KOPT-K1 (cell line): ENCODE measurements at regions not wholly inside any gene's neighbourhood (a gene's known extent, or its start where the extent isn't known, plus 50 kb on each side); places are given as distances from the start of the nearest gene placed in this dataset.
"Not testable (repeated sequence)": the region's sequence is repeated elsewhere in the genome, so short reads cannot be mapped to it uniquely, and the experiment has no call there.

Experiments used
- H3K27ac ChIP-seq: fragments of 200-600 bp; sonication (generic); 2 replicates; pipeline ENCODE4 v1.5.1; 2016; ENCODE audit warnings: antibody characterized with exemption, mild to moderate bottlenecking, low read depth, low read length; ENCODE audit not compliant: poor library complexity, severe bottlenecking
- H3K36me3 ChIP-seq: fragments of 200-600 bp; sonication (generic); 2 replicates; pipeline ENCODE4 v1.5.1; 2017; ENCODE audit warnings: antibody characterized with exemption, mild to moderate bottlenecking, low read length, moderate library complexity; ENCODE audit not compliant: insufficient read depth
- H3K9me3 ChIP-seq: fragments of 200-600 bp; sonication (generic); 2 replicates; pipeline ENCODE4 v1.5.1; 2017; ENCODE audit warnings: antibody characterized with exemption, low read length, mild to moderate bottlenecking; ENCODE audit not compliant: insufficient read depth, poor library complexity, severe bottlenecking

- not testable (repeated sequence) for H3K27ac ChIP-seq, H3K9me3 ChIP-seq, H3K36me3 ChIP-seq
Observed at GRCh38 chr17:30639391-30639790, 162.2 kb downstream of the GOSR1 start.

DNA sequence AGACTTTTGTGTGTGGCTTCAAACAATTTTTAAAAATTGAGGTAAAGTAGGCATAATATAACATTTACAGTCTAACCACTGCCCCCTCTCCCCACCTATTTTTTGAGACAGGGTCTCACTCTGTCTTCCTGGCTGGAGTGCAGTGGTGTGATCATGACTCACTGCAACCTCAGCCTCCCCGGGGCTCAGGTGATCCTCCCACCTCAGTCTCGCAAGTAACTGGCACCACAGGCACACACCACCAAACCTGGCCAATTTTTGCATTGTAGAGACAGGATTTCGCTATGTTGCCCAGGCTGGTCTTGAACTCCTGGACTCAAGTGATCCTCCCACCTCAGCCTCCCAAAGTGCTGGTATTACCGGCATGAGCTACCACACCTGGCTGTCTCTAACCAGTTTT is 161.8 kb downstream of the GOSR1 start:
- H3K36me3 ChIP-seq, H3K27ac ChIP-seq, H3K9me3 ChIP-seq: not testable (repeated sequence)

- not testable (repeated sequence) for H3K27ac ChIP-seq, H3K36me3 ChIP-seq, H3K9me3 ChIP-seq
Observed at GRCh38 chr17:30631651-30632050, 154.4 kb downstream of the GOSR1 start.

GRCh38 chr17:30625380-30625779 is 148.2 kb downstream of the GOSR1 start:
- H3K9me3 ChIP-seq, H3K36me3 ChIP-seq, H3K27ac ChIP-seq: not testable (repeated sequence)

- not testable (repeated sequence) for H3K27ac ChIP-seq, H3K36me3 ChIP-seq, H3K9me3 ChIP-seq
Observed at GRCh38 chr17:30624180-30624579, 147.0 kb downstream of the GOSR1 start.

DNA sequence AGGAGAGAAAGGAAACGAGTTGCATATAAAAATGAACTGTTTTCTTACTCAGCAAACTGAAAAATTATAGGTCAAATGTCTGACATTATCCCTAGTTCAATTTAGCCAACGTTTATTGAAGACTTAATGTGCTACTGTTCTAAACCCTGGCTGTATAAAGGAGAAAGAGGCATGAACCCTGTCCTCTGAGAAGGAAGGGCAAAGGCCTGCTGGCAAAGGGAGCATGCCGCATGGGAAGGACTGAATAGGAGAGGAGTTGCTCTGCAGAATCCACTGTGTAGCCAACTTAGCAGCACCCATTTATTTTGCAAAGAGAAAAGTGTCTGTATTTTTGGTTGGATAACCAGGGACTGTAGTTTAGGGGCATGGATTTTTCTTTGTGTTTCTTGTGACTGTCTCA is 132.5 kb downstream of the GOSR1 start:
- not testable (repeated sequence) for H3K27ac ChIP-seq, H3K9me3 ChIP-seq, H3K36me3 ChIP-seq

- Histone ChIP-seq H3K9me3 (no peaks in the 10 kb centered on the region), H3K27ac (no peak overlapping the region), H3K36me3 (no peaks in the 10 kb centered on the region)
Observed at GRCh38 chr17:30605523-30605922, 128.3 kb downstream of the GOSR1 start.

DNA sequence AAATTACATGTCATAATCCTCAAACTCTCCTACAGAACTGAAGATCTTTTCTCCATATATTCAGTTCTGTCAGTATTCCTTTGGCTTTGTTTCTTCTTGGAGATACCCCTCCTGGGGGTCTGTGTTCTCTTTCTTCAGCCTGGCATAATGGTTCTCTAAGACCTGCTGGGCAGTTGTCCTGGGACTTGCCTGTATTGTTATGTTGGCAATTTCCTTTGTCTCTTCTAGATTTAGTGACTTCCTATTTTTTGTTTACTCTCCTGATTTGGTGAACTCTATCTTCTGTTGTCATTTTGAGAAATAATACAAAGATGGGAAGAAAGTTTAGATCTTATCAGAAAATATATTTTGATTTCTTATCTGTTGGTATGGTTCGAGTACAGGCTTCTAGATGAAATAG is 127.8 kb downstream of the GOSR1 start:
- Histone ChIP-seq H3K36me3 (no peaks in the 10 kb centered on the region), H3K27ac (no peak overlapping the region), H3K9me3 (no peaks in the 10 kb centered on the region)

DNA sequence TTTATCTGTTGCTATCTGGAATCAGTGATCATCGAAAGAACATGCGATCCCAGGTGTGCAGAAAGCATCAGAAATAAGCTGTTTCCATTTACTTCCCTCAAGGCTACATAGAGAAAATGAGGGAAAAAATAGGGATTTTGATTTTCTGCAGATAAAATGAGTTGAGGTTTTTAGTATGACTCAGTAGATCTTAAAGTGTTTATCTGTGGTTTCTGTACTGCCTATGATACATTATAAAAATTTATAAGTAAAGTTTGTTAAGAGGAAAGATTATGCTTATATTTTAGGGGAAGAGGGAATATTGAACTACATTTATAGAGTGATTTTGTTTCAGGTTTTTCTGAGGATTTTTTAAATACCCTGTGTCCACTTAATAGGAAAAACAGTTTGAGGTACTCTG is 125.2 kb downstream of the GOSR1 start:
- not testable (repeated sequence) for H3K27ac ChIP-seq, H3K36me3 ChIP-seq, H3K9me3 ChIP-seq

DNA sequence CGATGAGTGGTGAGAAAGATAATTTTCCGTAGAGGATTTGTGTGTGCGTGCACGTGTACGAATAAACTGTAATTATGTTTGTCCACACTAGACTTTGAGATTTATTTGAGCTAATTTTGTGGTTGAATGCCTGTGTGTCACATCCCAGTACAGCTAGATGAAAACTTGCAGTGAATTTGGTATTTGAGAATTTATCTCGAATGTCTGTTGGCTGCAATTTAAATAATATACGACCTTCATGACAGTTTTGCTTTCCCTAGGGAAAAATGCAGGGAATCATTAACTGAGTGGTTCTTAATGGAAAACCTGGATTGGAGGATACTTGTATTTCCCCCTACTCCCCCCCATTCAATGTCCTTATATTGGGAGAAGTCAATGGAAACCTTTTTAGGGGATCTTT is 124.8 kb downstream of the GOSR1 start:
- H3K27ac ChIP-seq, H3K9me3 ChIP-seq: not testable (repeated sequence)

DNA sequence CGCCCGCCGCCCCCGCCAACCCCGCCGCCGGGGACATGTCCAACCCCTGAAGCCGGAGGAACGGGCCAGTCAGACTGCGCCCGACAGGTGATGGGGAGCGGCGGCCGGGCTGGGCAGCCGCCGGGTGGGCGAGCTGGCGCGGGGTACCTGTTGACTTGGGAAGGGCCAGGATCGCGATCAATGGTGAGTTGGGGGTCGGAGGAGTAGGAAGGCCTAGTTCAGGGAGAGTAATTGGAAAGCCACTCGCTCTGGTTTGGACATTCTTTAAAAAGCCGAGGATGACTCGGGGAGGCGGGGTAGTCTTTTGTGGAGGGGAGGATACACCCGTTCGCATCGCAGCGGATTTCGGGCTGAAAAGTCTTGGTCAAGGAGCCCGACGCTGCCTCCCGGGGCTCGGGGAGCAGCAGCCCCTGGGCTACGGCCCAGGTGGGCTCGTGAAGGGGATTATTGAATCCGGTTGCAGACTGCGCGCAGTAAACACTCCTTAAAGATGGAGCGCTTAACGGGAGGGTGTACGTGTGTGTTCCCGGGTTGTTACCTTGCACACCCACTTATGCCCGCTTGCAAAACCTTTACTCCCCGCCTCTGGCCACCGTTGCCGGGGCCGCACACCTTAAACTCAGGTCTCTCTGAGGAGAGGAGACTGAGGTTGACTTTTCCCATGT is 123.8 kb downstream of the GOSR1 start:
- peak overlapping the region; percentile 77 for H3K27ac ChIP-seq
- peaks cover under 1% of the 10 kb centered on the region for H3K9me3 ChIP-seq
- H3K36me3 ChIP-seq: no peaks in the 10 kb centered on the region

More for the DNA sequence above, 124.8 kb downstream of the GOSR1 start:
- H3K36me3 ChIP-seq: not testable (repeated sequence)

GRCh38 chr17:30600060-30600829 is 123.0 kb downstream of the GOSR1 start:
- Histone ChIP-seq H3K36me3 (no peaks in the 10 kb centered on the region), H3K27ac (peak overlapping the region; percentile 77), H3K9me3 (peaks cover 7% of the 10 kb centered on the region)

DNA sequence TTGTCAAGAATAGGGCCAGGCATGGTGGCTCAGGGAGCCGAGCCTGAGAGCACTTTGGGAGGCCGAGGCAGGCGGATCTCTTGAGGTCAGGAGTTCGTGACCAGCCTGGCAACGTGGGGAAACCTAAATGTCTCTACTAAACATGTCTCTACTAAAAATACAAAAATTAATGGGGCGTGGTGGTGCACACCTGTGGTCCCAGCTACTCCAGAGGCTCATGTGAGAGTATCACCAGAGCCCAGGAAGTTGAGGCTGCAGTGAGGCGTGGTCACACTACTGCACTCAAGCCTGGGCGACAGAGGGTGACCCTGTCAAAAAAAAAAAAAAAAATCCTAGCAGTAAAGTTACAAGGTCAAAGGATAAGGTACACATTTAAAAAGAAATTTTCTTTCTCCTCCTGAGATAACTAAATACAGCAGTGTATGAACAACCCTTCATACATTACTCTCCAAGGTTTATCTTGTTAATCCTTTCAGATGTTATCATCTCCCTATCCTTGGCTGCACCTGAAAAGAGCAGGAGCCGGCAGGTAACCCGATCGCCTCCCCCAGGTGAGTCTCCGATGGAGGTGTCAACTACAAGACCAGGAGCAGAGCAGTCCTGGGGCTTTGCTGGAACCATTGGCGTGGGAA is 122.3 kb downstream of the GOSR1 start:
- peaks cover 9% of the 10 kb centered on the region for H3K9me3 ChIP-seq
- no peaks in the 10 kb centered on the region for H3K36me3 ChIP-seq
- peak overlapping the region; percentile 77 for H3K27ac ChIP-seq

DNA sequence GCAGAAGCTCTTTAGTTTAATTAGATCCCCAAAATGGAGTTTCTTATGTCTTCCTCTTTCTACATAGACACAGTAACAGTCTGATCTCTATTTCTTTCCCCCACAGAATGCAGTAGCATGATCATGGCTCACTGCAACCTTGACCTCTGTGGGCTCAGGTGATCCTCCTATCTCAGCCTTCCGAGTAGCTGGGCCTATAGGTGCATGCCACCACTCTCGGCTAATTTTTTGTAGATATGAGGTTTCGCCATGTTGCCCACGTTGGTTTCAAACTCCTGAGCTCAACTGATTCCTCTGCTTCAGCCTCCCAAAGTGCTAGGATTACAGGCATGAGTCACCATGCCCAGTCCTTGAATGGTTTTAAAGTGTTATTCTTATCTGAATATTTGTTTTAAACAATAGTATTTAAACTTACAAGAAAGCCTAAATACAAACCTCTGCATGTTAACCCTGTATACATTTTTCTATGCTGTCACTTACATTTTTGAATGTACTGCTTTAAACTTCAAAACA is 120.6 kb downstream of the GOSR1 start:
- Histone ChIP-seq H3K36me3 (no peaks in the 10 kb centered on the region), H3K27ac (no peak overlapping the region), H3K9me3 (peaks cover 9% of the 10 kb centered on the region)

GRCh38 chr17:30596948-30597775 is 120.0 kb downstream of the GOSR1 start:
- H3K36me3 ChIP-seq, H3K9me3 ChIP-seq, H3K27ac ChIP-seq: not testable (repeated sequence)
